Ishikawa (cell line): ENCODE measurements at regions not wholly inside any gene's neighbourhood (a gene's known extent, or its start where the extent isn't known, plus 50 kb on each side); places are given as distances from the start of the nearest gene placed in this dataset.

Experiments
- CEBPB ChIP-seq: IDR thresholded peaks from 2 replicates; pipeline ENCODE4 v1.6.1; 2012
- CREB1 ChIP-seq: IDR thresholded peaks from 2 replicates; pipeline ENCODE4 v1.6.1; 2012; ENCODE audit warnings: low read depth
- EGR1 ChIP-seq: IDR thresholded peaks from 2 replicates; pipeline ENCODE4 v1.6.1; 2012
- EP300 ChIP-seq: IDR thresholded peaks from 2 replicates; pipeline ENCODE4 v1.6.1; 2012; ENCODE audit warnings: borderline replicate concordance
- NFIC ChIP-seq: IDR thresholded peaks from 2 replicates; pipeline ENCODE4 v1.6.1; 2012
- REST ChIP-seq: IDR thresholded peaks from 2 replicates; pipeline ENCODE4 v1.6.1; 2012; ENCODE audit warnings: low read depth, mild to moderate bottlenecking
- TAF1 ChIP-seq: IDR thresholded peaks from 2 replicates; pipeline ENCODE4 v1.6.1; 2012; ENCODE audit warnings: low read depth, mild to moderate bottlenecking
- TCF12 ChIP-seq: IDR thresholded peaks from 2 replicates; pipeline ENCODE4 v1.6.1; 2012; ENCODE audit warnings: low read depth
- TEAD4 ChIP-seq: IDR thresholded peaks from 2 replicates; pipeline ENCODE4 v1.6.1; 2012
- TF ChIP-seq, protein P1 (sequence below): IDR thresholded peaks from 2 replicates; pipeline ENCODE4 v1.6.1; 2012

DNA sequence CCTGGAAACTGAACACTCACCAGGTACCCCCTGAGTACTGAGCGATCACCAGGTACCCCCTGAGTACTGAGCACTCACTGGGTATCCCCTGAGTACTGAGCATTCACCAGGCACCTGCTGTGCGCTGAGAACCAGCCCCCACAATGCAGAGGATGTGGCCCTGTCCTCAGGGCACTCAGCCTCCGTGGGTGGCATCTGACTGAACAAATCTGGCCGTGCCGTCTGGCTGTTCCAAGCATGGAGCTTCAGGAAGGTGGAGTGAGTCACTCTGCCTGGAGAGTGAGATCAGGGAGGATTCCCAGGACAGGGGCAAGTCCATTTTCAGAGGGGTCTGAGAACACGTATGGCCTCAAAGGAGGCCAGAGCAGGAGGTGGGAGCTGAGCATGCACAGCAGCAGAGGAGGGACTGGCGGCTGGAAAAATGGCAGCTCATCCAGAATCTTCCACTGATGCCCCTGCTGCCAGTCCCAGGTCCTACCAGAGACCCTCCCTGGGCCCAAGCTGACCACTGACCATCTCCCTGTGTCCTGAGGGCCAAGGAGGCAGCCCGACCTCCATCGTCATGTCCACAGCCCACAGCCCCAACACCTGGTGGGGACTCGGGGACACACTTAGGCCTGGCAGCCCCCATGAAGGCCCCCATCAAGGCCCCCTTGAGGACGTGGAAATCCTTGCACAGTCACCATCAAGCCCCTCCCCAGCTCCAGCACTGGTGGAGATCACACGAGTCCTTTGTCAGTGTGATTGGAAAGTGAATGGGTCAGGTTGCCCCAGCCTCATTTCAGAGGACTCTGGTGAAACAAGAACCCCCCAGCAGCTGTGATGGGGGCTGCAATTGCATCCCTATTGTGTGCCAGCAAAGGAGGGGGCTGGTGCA, 94.1 kb downstream of the HMX1 start:
- TF ChIP-seq CEBPB (no peak), TAF1 (no peak), EP300 (no peak), TEAD4 (no peak), TCF12 (no peak), NFIC (no peak), CREB1 (no peak), REST (no peak), EGR1 (no peak)
- TF ChIP-seq, protein P1, sequence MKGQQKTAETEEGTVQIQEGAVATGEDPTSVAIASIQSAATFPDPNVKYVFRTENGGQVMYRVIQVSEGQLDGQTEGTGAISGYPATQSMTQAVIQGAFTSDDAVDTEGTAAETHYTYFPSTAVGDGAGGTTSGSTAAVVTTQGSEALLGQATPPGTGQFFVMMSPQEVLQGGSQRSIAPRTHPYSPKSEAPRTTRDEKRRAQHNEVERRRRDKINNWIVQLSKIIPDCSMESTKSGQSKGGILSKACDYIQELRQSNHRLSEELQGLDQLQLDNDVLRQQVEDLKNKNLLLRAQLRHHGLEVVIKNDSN = no peak
